ENCODE measurements at regions not wholly inside any gene's neighbourhood (a gene's known extent, or its start where the extent isn't known, plus 50 kb on each side); places are given as distances from the start of the nearest gene placed in this dataset.

DNA sequence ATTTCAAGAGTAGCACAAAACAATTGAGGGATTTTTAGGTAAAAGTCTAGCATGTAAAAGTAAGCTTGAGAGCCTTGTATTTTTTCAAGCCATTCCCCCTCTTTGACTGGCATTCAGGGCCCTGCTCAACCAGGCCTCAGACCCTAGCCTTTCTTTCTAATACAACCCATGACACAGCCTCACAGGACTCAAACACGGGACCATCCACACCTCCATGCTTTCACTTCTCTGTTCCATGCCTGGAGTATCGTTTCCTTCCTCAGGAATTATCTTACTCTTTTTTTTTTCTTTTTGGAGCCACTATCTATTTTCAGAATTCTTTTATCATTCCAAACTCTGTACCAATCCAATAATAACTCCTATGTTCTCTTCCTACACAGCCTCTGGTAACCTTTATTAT lies 560.2 kb upstream of the CLINT1 start:
- no peak overlapping the region for H3K4me3 ChIP-seq
- peaks cover 45% of the 10 kb centered on the region for H3K4me1 ChIP-seq
- no peak for DNase-seq
- H3K36me3 ChIP-seq, result no peaks in the 10 kb centered on the region
- H3K27me3 ChIP-seq (ENCODE audit: low read depth), result no peaks in the 10 kb centered on the region
- H3K9me3 ChIP-seq (replicated peaks), result no peaks in the 10 kb centered on the region
- no peak overlapping the region for H3K27ac ChIP-seq (replicated peaks)
- no peak for TF ChIP-seq CTCF (IDR thresholded peaks at IDR 0.05; ENCODE audit: borderline replicate concordance)
- intact Hi-C loops (cut with micrococcal nuclease), result no loop called here

DNA sequence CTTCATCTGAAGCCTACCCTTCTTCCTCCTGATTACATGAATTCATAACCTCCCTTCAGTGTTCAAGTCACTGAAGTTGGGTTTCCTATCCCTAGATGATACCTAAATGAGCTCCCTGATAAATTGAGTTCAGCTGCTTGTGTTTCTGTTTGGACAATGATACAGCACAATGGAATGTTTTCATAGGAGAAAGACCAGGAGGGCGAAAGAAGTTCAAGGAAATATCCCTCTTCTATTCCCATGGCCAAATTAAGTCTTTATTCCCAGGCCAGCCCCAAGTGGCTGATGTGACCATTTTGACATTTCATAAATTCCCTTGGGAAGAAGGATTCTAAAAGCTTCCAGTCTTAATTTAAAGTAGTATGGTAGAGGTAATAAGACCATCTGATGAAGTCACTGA lies 555.8 kb upstream of the CLINT1 start:
- Histone ChIP-seq H3K36me3 (no peaks in the 10 kb centered on the region), H3K4me3 (no peak overlapping the region), H3K9me3 (replicated peaks) (no peaks in the 10 kb centered on the region), H3K27ac (replicated peaks) (peak overlapping the region; percentile 72), H3K27me3 (ENCODE audit: low read depth) (no peaks in the 10 kb centered on the region), H3K4me1 (peaks cover 18% of the 10 kb centered on the region)
- TF ChIP-seq CTCF (IDR thresholded peaks at IDR 0.05; ENCODE audit: borderline replicate concordance), result no peak
- no peak for DNase-seq
- intact Hi-C loops (cut with micrococcal nuclease), result no loop called here

DNA sequence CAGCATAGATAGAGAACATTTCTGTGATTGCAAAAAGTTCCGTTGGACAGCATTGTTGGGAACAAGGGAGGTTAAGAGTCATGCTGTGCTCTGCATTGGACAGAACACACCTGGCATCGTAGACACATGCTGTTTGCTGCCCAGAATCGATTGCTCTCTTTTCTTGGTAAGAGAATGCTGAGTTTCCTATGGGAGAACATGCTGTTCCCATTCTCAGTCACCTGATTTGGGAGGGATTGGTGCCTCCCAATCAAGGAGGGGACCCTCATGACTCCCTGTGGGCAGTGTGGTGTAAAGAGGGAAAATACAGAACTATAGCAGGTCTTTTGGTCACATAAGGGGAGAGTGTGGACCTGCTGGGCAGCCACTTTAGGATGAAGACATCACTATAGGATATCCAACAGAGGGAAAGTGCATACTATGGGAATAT lies 555.4 kb upstream of the CLINT1 start:
- Histone ChIP-seq H3K4me1 (peaks cover 18% of the 10 kb centered on the region), H3K36me3 (no peaks in the 10 kb centered on the region), H3K27me3 (ENCODE audit: low read depth) (no peaks in the 10 kb centered on the region), H3K4me3 (no peak overlapping the region), H3K9me3 (replicated peaks) (no peaks in the 10 kb centered on the region), H3K27ac (replicated peaks) (peak overlapping the region; percentile 72)
- intact Hi-C loops (cut with micrococcal nuclease), result no loop called here
- no peak for DNase-seq
- TF ChIP-seq CTCF (IDR thresholded peaks at IDR 0.05; ENCODE audit: borderline replicate concordance), result no peak

GRCh38 chr5:158413122-158413680 lies 554.3 kb upstream of the CLINT1 start:
- H3K27ac ChIP-seq (replicated peaks), result peak overlapping the region; percentile 72
- no peak overlapping the region for H3K4me3 ChIP-seq
- intact Hi-C loops (cut with micrococcal nuclease), result no loop called here

DNA sequence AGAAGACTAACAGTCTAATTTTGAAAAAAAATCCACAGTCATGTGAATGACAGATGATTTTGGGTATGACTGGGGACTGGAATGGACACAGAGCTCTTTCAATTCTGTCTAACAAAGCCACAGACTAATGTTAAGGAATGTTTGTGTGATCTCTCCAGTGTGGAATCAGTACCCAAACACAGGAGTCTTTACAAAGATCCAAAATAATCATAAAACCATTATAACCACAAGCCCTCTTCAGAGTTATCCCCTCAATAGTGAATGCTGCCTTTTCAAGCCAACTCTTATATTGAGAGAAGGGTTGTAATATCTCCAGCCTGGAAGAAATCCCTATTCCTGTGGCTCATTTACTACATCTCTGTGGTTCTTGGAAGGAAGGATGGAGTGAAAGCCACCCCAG lies 552.0 kb upstream of the CLINT1 start:
- intact Hi-C loops (cut with micrococcal nuclease), result no loop called here
- TF ChIP-seq CTCF (IDR thresholded peaks at IDR 0.05; ENCODE audit: borderline replicate concordance), result no peak

More at GRCh38 chr5:158413122-158413680, 554.3 kb upstream of the CLINT1 start:
- DNase-seq, result no peak
- no peaks in the 10 kb centered on the region for H3K9me3 ChIP-seq (replicated peaks)
- H3K36me3 ChIP-seq, result no peaks in the 10 kb centered on the region
- TF ChIP-seq CTCF (IDR thresholded peaks at IDR 0.05; ENCODE audit: borderline replicate concordance), result no peak
- peaks cover 18% of the 10 kb centered on the region for H3K4me1 ChIP-seq
- H3K27me3 ChIP-seq (ENCODE audit: low read depth), result no peaks in the 10 kb centered on the region

More for the DNA sequence above, 552.0 kb upstream of the CLINT1 start:
- Histone ChIP-seq H3K36me3 (no peaks in the 10 kb centered on the region), H3K9me3 (replicated peaks) (no peaks in the 10 kb centered on the region), H3K4me1 (peaks cover 18% of the 10 kb centered on the region), H3K4me3 (no peak overlapping the region), H3K27me3 (ENCODE audit: low read depth) (no peaks in the 10 kb centered on the region), H3K27ac (replicated peaks) (no peak overlapping the region)
- DNase-seq, result no peak

Measured in left ventricle myocardium inferior (tissue), 1 donor.